CD4-positive, alpha-beta T cell treated with Interleukin-15 for 4 hours (primary cell): ENCODE measurements at regions not wholly inside any gene's neighbourhood (a gene's known extent, or its start where the extent isn't known, plus 50 kb on each side); places are given as distances from the start of the nearest gene placed in this dataset.

ENCODE experiments used
- DNase-seq: peaks from one replicate; pipeline ENCODE4 v3.0.0-alpha.2; 2020; ENCODE audit warnings: low spot score

GRCh38 chr2:42918671-42919318 is 126.4 kb upstream of the HAAO start:
- no peak for DNase-seq

GRCh38 chr2:42918041-42918440 is 125.7 kb upstream of the HAAO start:
- DNase-seq: no peak

- DNase-seq: no peak
Observed at GRCh38 chr2:42917425-42917927, 125.1 kb upstream of the HAAO start.

GRCh38 chr2:42916324-42916723 is 123.9 kb upstream of the HAAO start:
- DNase-seq: no peak

- no peak for DNase-seq
Observed at GRCh38 chr2:42914860-42915259, 122.5 kb upstream of the HAAO start.

- DNase-seq: no peak
Observed at GRCh38 chr2:42914314-42914713, 121.9 kb upstream of the HAAO start.

GRCh38 chr2:42913280-42913878 is 121.0 kb upstream of the HAAO start:
- DNase-seq: no peak

- no peak for DNase-seq
Observed at GRCh38 chr2:42910645-42911405, 118.4 kb upstream of the HAAO start.

GRCh38 chr2:42909966-42910365 is 117.6 kb upstream of the HAAO start:
- no peak for DNase-seq

GRCh38 chr2:42908518-42909200 is 116.3 kb upstream of the HAAO start:
- DNase-seq: no peak

- DNase-seq: no peak
Observed at GRCh38 chr2:42907835-42908234, 115.5 kb upstream of the HAAO start.

- DNase-seq: no peak
Observed at GRCh38 chr2:42906557-42907411, 114.4 kb upstream of the HAAO start.

GRCh38 chr2:42906111-42906556 is 113.8 kb upstream of the HAAO start:
- no peak for DNase-seq

- DNase-seq: no peak
Observed at GRCh38 chr2:42905341-42906110, 113.1 kb upstream of the HAAO start.

- DNase-seq: no peak
Observed at GRCh38 chr2:42904576-42904876, 112.1 kb upstream of the HAAO start.

- no peak for DNase-seq
Observed at GRCh38 chr2:42903821-42904575, 111.6 kb upstream of the HAAO start.

GRCh38 chr2:42902939-42903709 is 110.7 kb upstream of the HAAO start:
- DNase-seq: no peak

- DNase-seq: no peak
Observed at GRCh38 chr2:42901076-42901640, 108.8 kb upstream of the HAAO start.

GRCh38 chr2:42900289-42900891 is 108.0 kb upstream of the HAAO start:
- no peak for DNase-seq
